ENCODE measurements at regions not wholly inside any gene's neighbourhood (a gene's known extent, or its start where the extent isn't known, plus 50 kb on each side); places are given as distances from the start of the nearest gene placed in this dataset.

DNA sequence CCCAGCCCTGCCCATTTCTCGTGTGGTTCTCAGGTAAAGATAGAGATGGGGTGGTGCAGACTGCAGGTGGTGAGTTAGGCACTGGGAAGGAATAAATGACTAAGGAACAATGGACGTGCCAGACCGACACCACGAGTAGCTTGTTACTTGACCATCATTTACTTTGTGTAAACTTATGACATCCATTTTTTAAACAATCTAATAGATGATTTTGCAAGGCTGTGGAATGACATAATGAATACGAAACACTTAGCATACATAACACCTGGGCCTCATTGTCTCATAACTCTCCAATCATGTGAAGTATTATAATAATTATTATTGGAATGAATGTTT lies 137.3 kb upstream of the CPEB2 start:
- no peak for DNase-seq

DNA sequence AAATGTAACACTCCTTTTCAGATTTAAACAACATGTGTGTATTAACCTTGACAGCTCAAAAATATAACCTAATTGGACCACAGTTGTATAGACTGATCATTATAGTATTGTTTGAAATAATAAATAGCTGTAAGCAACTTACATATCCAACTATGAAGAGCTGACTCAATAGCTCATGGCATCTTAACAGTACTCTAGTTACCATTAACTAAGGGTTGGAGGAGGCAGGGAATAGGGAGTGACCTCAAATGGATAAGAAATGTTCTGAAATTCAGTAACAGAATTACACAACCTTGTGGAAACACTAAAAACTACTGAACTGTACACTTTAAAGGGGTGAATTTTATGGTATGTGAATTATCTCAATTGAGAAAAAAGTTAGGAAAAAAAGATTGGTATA lies 136.5 kb upstream of the CPEB2 start:
- DNase-seq = no peak

DNA sequence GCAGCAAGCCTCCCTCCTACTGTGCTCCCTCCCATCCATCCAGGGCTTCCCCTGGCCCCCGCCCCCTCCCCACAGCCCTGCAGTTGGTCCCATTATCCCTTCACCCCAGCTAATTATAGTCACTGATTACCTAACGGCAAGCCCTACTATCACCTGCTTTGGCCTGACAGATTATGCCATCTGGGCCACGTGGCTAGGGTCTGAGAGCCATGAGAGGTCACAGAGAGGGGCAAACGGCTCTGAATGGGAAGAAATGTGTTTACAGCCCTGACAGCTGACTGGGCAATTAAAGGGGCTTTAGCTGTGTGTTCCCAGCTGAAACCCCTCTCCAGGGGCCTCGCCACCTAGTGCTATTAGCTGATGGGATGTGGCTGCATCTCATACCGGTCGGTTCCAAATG lies 134.4 kb upstream of the CPEB2 start:
- DNase-seq = no peak

DNA sequence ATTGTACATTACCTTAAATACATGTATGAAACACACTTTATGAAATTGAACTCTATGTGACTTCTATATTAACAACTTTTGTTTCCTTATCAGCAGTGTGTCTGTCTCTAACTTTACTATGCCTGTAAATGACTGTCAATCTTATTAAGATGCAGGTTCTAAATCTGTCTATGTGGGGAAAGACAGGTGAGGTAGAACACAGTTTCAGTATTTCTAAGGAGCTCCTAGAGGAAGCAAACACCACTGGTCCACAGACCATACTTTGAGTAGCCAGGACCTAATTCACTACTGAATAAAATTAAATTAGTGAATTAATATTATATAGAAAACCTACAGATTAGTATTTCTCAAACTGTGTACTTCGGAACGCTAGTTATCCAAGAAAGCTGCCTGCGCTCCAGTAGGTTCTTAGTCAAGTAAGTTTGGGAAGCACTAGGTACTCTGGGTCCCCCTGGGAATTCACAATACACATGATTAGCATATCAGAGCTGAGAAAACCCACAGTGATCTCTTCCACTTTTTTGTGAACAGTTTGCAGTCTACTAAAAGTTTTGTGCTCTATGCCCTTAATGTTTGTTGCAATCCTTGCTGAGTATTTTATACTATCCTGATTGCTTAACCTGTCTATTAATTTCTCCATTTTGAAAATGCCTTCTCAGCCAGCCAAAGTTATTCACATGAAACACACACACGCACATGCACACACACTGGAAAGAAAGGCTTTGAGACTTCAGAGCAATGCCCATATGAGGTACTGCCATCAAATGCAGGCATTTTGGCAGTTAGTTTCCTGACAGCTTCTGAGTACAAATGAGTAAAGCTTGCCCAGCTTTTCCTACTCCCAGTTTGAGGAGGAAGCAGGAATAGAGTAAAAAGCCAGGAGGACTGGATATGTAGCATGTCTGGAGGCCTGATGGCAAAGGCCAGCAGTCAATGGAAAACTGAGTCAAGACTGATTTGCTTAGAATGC lies 133.6 kb upstream of the CPEB2 start:
- no peak for DNase-seq

DNA sequence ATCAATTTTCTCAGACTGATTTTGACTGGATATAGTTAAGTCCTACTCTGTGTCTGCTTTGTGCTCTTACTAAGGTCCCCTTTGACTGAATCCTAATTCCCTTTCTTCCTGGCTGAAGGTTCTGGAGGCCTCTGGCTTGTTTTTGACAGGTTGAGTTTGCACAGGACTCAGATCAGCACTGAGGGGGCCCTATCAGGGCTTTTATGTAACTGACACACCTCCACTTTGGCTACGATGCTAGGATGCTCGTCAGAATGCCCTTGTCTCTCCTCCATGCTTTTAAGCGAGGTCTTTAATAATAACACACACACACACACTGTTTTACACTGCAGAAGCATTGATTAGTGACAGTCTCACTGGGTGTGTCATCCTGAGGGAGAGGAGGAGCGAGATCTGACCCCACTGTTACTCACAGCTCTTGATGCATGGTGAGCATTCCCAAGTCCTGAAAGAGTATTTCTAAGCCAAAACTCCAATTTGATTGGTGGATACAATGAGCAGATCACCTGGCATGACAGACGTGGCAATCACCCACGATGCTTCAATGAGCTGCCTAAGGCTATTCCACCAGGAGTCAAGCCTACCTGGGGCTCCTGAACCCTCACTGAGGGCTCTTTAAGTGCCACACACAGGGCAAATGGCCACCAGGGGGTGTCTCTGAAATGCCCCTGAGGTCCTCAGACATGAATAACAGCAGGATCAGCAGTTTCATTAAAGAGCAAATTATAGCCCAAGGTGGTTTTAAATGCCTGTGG lies 130.4 kb upstream of the CPEB2 start:
- DNase-seq = no peak

DNA sequence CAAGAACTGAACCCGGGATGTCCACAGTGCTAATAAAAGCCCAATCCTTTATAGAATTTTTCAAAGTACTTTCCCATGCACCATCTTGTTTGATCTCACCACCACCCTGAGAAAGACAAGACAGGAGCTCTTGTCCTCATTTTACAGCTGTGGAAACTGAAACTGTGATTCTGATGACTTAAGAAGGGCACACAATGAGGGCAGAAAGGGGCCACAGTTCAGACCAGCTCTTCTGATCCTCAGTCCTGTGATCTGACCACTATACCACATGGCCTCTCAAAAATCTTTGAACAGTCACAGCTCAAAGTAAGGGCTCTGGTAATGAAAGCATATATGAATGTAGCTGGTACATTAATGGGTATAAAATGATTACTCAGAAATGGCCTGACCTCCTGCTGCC lies 127.3 kb upstream of the CPEB2 start:
- DNase-seq = no peak

DNA sequence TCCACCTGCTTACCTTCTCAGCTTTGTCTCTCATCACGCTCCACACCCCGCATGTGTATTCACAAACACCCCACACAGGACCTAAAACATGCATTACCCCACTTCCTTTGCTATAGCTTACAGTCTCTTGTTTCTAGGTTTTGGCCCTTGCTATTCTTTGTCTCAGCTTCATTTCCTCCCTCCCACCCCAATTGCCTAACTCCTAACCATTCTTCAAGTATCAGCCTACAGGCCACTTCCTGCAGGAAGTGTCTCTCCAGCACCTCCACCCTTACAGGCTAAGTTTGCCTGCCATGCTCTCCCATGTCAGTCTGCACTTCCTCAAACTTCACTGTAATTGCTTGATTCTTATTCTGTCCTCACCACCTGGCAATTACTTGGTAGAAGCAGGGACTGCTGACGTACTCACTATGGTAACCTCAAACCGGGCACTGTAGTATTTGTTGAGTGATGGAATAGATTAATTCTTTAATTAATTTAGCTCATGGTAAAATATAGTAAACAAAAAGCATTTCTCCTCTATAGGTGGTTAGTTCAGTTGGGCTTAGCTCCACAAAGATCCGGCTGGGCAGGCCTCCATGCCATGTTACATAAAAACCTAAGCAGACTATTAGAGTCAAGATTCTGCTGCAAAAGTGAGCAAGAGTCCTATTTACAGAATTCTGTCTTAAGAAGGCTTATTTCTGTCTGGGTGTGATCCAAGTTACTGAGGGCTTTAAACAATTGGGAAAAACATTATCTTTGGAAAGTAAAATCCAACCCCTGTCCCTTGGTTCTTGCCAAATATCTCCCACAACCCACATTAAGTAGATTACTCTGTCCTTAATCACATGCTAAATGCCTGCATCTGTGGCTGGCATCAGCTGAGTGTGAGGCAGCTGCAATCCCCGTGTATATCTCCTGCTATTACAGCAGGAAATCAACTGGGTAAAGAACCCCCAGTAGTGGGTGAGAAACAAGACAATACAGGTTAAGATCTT lies 124.7 kb upstream of the CPEB2 start:
- DNase-seq = no peak

DNA sequence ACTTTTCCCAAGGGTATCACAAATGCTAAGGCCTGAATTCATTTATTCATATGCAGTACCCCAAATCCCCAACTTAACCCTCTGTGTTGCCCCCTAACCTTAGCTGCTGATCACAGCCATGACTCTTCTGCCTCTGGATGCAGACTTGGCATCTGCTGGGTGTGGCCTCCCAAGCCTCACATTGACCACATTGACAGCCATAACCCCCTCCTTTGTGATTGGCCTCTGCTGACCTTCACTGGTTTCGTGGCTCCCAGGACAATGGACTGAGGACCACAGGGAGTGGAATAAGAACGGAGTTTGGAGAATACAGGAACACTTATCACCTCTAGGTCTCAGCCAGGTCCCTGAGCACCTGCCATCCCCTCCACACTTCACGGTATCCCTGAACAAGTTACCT lies 123.6 kb upstream of the CPEB2 start:
- no peak for DNase-seq

DNA sequence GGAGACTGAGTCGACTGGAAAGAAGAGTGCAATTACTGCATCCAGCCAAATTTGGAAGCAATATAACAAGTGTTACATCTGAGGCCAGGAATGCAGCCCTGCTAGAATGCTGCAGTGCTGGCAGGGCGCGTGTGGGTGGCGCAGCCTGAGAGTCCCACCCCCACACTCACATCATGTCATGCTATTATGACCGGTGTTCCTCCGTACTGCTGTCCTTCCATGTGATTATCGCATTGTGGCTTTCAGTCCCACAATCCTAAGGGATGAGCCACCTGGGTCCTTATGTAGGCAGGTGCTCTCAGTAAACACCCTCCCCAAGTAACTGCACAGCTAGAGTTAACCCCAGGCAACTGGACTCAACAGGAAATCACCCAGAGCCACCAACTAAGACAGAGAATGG lies 122.6 kb upstream of the CPEB2 start:
- no peak for DNase-seq

DNA sequence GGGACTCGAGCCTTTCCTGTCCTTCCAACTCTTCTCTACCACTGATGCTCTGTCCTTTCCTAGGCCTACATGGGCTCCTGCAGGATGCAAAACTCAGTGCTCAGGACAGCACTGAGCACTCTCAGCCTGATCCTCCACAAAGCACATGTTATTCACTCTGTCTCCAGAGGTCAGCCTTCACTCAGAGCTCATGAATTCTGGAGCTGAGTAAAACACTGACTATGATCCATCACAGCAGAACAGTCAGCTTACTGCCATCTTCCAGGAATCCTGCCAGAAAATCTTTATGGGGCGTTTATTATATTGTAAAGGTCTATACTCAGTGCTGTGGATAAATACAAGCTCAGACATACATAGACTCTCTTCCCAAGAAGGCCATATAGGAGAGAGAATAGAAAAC lies 121.5 kb upstream of the CPEB2 start:
- no peak for DNase-seq

DNA sequence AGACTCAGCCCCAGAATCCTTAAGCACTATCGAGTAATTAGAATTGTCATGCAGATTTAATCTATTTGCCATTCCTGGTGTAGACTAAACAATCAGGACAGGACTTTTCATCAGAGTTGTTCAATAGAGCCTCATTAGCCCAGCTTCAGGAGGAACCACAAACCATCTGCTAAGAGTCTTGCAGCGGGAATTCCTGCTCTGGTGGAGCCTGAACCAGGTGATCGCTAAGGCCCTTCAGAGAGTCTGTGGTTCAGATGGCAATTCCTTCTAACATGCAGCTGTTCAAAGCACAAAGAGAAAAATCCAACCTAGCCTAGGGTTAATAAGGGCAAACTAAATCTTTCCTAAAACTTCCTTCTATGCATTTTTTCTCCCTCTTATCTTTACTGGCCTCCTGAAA lies 119.1 kb upstream of the CPEB2 start:
- DNase-seq = no peak

DNA sequence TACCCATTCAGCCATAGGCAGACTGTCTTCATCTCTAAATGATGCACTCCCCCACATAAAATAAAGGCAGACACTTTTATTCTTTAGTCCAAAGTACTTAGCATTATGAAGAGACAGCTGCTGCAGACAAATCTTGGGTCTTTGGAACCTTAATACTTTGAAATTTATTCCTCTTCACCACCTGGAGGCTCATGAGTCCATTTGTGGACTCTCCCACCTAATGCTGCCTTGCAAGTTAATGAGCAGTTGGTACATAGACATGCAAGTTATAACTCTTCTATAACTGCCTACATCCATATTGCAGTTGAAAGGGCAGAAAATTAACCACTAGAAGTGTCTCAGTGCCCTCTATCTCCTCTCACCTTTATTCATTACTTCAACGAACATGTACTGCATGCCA lies 118.6 kb upstream of the CPEB2 start:
- DNase-seq = no peak

DNA sequence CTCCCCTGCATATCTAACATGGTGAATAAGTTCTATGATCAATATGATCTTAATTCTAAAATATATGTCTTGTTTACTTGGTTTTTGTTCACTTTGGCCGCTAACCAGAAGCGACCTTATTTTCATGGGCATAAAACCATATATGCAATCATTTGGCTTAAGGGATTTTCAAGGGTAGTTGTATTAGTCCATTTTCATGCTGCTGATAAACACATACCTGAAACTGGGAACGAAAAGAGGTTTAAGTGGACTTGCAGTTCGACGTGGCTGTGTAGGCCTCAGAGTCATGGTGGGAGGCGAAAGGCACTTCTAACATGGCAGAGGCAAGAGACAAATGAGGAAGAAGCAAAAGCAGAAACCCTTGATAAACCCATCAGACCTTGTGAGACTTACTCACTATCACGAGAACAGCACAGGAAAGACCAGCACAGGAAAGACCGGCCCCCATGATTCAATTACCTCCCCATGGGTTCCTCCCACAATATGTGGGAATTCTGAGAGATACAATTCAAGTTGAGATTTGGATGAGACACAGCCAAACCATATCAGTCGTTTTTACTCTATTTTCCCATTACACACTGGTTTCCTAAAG lies 114.3 kb upstream of the CPEB2 start:
- no peak for DNase-seq

DNA sequence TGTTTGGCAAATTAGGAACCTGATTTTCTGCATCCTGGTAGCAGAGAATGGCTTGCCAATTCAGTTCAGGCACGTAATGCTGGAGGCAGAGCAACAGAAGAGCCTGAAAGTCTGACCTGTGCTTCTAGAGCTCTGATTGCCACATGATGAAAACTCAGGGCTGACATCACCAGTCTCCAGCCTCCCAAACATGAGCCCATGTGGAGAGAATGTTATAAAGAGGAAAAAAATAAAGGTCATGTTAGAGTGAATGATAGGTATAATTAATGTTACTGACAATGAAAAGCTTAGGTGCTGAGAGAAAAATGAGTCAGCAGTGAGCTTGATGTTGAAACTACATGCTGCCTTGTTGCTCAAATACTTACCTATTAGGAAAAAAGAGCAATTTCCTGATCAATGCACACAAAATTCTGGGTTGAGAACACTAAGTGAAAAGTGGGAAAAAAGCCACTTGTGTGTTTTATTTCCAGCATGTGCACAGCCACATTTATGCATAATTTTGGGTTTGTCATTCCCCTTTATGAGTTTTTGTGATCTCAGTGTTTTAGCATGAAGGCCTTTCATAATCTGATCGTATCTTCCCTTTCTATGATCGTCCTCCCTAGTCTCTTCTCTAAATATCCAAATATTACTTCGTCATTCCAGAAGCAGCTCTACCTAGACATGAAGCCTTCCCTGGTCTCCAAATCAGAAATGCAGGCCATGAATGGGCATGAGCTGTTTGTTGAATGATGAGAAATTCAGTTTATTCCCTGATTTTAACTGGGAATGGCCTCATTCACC lies 113.3 kb upstream of the CPEB2 start:
- no peak for DNase-seq

DNA sequence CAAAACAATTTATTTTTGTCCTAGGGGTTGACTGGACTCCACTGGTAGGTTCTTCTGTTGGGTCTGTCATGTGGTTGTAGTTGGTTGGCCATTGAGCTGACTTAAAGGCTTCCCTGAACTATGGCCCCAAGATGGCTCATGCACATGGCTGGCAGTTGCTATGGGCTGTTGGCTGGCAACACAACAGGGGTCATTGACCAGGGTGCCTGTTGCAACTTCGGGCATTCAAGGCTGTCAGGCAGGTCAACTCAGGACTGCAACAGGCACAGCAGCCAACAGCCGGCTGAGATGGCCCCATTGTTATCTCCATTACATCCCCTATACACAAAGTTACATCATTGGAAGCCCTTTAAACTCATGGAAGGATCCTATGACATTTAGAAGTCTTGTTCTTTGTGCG lies 109.7 kb upstream of the CPEB2 start:
- no peak for DNase-seq

DNA sequence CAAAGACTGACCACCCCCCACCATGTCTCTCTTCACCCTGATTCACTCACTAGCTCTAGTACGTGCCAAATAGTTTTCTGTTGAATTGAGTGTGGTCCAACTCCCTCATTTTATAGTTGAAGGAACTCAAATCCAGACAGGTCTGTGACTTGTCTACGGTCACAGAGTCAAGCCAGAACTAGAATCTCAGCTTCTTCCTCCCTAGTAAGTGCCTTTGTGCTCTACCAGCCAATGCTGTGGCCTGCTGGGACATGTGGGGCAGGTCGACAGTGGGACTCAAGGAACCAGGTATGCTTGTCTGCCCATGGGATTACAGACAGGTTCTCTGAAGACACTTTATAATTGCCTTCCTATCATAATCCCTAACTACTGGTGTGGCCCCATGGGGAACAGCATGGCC lies 108.6 kb upstream of the CPEB2 start:
- DNase-seq = no peak

DNA sequence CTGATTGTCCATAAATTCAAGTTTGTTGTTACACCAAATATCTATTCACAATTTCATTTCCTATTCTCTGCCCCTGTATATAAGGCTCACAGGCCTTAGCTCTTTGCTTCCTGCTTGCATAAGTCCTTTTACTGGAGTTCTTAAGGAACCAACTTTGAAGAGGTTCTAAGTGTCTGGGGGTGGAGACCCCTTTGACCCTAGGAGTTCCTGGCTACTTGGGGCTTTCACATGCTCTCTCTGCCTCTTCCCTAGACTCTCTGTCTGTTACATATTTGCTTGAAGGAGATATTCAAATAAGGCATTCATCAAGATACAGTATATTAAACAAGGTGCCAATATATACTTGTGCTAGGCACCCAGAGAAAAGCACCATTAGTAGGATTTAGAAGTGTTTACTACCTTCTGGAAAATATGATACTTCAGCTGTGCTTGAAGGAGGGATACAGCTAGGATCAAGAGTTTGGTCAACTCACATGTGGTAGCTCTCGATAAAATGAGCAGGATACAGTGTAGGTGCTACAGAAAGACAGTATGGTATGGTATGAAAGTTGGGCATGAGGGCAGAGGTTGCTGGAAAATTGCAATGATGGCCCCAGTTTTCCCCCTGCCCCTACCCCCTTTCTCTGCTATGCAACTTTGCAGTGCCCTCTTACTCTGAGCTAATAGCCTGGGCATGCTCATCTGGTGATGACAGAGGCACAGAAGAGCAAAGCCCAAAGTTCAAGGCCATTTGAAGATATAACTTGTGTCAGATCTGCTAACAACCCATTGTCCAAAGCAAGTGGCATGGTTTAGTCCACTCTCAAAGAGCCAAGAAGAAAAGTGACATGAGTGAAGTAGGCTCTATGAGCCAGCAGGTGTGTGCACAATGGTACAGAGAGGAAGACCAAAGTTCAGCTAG lies 107.6 kb upstream of the CPEB2 start:
- DNase-seq = no peak

DNA sequence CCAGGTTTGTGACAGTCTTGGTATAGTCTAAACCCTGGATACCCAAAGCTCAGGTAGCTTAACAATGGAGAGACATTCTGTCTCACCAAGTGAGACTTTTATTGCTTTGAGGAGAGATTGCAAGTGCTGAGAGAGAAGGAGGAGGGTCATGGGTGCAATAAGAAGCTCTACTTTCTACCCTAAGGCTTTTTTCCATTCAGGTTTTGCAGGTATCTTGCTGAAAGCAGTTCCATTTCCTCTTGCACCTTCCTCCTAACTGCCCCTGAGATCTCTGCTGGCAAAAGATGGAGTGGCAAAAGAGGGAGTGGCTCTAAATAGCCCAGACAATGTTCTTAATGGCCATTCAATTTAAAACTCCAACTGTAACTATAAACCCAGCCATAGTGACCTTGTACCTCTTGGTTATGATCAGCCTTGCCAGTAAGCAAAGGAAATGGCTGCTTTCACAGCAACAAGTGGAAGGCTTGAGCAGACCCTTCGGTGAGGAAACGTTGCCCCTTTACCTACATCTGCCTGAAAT lies 105.6 kb upstream of the CPEB2 start:
- no peak for DNase-seq

DNA sequence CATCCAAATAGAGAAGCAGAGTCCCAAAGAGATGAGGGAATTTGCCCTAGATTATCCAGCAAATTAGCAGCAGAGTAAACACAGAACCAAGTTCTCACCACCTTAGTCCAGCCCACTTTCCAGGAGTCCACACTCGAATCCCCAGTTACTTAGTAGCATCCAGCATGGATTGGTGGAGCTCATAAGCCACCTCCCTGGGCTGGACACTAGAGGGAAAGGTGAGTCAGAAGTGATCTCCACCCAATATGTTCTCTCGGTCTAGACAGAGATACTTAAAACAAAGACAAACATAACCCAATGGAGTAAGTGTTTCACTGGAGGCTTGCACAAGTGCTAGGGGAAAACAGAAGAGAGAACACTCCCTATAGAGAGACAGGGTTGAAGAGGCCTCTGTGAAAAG lies 105.1 kb upstream of the CPEB2 start:
- DNase-seq = no peak

DNA sequence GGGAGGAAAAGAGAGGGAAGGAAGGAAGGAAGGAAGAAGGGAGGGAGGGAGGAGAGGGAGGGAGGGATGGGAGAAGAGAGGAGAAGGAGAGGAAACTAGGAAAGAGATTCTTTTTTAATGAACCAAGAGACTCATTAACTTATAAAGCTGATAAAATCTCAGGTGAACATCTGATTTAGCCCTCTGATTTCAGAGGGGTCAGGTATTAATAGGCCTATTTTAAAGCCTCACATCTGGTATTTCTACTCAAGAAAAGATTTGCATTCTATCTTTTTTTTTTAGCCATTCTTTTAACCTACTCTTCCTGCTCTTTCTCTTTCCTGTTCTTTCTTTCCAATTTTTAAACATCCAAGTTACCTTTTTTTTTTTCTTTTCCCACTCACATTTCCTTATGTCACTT lies 103.3 kb upstream of the CPEB2 start:
- DNase-seq = no peak

DNA sequence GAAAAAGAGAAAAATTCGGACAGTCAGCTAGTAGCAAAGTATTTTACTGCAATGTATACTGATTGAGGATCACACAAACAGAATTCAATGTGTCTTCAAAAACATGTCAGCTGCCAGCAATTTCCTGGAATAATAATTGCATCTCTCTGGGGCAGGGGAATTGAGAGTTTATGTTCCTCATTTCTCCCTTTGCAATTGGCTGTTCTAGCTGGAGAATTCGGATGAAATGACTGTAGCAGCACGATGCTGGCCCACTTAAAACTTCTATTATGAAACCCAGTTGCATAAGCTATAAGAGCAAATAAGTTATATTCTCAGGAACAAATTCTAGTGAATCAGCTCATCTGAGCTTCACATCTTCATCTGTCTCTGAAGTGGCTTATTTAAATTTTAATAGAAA lies 99.9 kb upstream of the CPEB2 start:
- no peak for DNase-seq
